HG03103 (cell line): ENCODE measurements at regions not wholly inside any gene's neighbourhood (a gene's known extent, or its start where the extent isn't known, plus 50 kb on each side); places are given as distances from the start of the nearest gene placed in this dataset.
"Not testable (repeated sequence)": the region's sequence is repeated elsewhere in the genome, so short reads cannot be mapped to it uniquely, and the experiment has no call there.

Experiments
- ATAC-seq: cut with Tn5 transposase; IDR thresholded peaks from one replicate; pipeline ENCODE4 v1.9.1; 2021; ENCODE audit warnings: low read depth; ENCODE audit not compliant: unreplicated experiment

DNA sequence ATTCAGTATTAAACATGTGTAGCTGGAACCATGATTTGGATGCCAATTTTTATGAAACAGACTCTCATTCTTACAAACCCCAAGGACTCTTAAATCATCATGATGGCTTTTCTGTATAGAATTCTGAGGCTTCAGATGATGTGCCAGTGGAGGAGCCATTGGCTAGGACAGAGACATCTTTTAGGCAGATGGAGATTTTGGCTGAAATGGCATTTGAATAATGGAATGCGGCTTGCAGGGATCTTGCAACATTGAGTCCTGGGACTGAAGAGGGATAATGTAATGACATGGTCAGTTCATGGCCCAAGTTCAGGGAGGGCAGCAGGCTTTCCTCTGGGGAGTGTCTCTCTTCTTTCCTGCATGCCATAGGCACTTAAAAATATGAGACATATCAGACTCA is 172.4 kb downstream of the ABCA8 start:
- no peak for ATAC-seq

DNA sequence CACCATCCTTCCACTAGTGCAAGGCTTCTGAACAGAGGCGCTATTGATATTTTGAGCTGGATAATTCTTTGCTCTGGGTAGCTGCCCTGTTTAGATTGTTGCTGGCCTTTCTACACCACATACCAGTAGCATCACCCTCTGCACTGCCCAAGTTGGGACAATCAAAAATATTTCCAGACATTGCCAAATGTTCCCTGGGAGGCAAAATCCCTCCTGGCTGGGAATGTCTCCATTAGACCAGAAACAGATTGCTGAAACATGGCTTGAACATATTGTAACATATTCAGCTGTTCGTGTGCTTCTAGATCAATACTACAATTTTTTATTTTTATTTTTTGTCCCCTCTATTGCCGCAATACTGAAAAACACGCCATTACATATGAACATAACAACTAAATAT is 174.6 kb downstream of the ABCA8 start:
- ATAC-seq = no peak

DNA sequence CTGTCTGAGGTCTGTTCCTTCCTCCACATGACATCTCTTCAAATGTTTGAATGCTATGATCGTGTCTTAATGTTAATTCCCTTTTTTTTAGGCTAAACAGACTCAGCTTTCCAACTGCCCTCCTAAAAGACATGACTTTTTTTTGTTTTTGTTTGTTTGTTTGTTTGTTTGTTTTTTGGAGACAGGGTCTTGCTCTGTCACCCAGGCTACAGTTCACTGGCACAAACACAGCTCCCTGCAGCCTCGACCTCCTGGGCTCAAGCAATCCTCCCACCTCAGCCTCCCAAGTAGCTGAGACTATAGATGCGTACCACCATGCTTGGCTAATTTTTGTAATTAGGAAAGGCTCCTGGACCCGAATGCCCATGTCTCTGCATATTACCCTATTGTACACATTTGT is 176.5 kb downstream of the ABCA8 start:
- no peak for ATAC-seq

DNA sequence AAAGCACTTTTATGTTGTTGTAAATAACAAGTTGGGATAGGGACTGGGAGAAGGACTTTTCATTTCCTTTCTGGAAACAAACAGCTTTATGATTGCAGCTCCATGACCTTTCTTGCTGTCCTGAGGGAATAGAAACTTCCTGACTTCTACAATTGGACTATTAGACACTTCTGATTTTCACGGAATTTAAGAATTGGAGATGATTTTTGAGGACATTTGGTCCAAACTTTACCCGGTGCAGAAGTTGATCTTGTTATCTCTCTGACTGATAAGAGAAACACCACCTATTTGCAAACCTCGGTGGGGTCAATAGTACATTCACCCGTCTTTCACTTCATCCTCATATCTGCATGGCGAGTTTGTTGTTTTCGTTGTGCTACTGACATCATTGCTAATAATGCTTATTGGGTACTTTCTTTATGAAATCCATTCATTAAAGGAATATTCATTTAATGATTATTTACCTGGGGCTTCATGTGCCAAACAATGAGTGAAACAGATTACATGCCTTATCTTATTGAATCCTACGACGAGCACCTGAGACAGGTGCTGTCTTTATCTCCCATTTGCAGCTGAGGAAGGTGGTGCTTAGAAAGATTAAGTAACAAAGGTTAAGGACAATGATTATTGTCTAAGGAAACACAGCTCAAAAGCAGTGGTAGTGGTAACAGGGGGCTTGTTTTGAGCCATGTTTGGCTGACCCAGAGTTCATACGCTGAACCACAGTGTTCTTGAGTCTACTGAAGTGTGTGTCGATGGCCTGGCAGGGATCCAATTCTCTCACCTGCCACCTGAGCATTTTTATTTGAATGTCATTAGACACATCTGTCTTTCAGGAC is 176.9 kb upstream of the FAM20A start:
- ATAC-seq = no peak

DNA sequence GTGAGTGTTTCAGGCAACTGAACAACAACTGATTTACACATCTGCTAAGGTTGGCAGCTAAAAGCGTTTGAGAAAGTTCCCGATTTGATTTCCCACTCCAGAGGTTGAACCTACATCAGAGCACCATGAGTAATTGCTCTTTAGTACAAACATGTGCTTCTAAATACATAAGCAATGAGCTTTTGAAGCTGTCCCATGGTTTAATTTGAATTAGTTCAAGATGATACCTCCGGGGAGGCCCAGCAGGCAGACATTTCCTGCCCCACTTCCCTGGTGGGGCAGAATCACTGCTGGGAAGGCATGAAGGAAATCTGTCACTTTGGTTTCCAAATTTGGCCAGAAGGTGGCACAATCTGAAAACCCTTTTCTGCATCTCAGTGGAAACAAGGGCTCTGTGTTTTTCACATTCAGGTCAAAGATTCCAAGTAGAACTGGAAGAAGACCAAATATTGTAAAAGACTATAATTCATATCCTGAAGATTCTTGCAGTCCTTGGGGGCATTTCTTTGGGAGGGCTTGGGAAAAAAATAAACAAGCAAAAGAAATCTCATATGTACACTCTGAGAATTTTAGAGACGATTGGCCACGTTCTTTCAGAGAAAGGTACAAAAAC is 176.2 kb upstream of the FAM20A start:
- ATAC-seq = peak; percentile 55

DNA sequence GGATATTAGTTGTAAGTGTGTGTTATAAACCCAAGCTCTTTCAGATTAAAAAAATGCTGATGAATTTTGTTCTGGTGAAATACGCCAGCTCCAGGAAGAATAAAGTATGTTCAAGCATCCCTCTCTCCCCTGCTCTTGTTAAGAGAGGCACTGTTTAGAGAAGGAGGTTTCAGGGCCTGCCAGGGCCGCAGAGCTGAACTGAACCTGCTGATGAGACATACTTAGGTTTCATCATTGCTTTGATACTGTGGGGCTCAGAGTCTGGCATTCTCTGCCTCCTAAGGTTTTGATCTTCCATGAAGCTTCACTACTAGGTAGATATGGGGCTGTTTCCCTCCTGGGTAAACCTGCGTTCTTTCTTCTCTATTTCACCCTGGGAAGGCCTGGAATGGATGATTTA is 175.3 kb upstream of the FAM20A start:
- ATAC-seq = no peak

DNA sequence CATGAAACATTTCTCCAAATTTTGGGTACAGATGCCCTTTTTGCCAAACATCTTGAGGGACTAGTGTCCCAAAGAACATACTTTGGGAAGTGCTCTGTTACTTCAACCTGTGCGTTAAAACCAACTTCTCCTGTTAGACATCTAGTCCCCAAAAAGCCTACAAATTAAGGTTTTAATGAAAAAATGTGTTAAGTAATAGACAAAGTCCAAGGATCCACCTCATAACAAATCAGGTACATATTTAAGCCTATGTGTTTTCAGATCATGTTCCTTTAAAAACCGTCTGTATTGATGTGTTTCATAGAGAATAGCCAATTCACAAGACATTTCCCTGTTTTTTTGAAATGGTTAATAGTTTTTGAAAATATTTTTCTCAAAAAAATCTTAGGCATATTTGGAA is 174.8 kb upstream of the FAM20A start:
- no peak for ATAC-seq

DNA sequence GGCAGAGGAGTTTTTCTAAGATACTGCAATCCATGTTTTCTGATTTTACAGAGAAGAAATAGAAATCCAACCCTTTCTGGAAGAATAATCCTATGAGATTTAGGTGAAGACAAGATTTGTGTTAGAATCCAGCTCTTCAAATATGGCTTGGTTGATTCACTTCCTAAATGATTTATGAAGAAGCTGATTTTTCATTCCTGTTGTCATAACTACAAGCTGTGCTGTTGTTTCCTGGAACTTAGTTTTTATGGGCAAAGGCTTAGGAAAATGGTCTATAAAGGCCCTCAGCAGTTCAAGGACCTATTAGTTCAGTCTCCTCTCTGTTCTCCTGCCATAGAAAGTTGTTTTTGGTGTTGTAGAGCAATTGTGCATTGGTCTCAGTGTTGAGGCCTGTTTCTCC is 174.2 kb upstream of the FAM20A start:
- no peak for ATAC-seq

DNA sequence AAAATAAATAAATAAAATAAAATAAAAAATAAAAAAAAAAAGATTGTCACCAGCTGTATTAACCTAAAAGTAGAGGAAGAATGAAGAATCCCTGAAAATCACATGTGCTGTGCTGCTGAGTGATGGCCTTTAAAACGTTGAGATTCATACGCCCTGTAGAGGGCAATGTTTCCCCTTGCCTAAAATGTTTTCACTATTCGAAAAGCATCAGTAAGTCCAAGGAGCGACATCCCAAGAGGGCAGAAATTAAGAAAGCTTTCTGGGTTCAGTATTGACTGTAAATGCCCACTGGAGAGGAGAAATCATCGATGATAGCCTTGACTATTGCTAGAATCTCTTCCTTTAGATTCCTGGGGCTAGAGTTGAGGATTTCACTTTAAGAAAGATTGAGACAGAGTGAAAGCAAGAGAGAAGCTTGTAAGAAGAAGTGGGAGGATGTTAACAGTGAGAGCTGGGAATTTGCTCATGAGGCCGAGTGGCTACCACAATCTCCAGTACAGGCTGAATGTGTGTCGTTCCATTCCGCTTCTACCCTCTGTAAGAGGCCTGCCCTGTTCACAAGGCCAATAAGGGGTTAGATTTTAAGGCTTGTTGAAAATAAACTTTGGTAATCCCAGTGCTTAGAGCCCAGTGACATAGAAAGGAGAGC is 170.8 kb upstream of the FAM20A start:
- peak; percentile 55 for ATAC-seq

DNA sequence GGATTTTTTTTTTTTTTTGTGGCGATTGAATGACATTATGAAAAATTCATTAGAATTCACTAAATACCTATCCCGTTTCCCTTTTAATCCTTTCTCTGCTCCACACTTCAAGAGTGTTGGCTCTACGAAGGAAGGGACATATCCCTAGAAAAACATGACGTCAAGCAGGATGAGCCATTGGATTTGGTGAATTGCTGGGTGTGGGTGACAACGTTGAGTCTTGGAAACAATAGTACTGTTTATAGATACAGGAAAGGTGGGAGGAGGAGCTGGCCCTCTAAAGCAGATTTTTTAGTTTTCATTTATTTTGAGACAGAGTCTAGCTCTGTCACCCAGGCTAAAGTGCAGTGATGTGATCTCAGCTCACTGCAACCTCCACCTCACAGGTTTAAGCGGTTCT is 167.6 kb upstream of the FAM20A start:
- ATAC-seq = no peak

DNA sequence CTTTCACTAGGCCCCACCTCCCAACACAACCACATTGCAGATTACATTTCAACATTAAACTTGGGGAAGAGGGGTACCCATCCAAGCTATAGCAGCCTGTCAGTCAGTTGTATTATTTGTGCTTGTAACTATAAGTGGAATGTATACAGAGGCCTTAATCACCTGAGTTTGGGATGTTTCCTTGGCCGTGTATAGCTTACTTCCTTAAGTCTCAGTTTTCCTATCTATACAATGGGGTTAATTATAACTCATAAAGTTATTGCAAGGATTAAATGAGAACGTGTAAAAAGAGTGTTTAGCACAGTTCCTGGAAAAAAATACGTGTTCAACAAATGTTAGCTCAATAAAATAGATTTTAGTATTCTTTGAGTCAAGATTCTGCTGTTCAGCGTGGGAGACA is 165.5 kb upstream of the FAM20A start:
- no peak for ATAC-seq

DNA sequence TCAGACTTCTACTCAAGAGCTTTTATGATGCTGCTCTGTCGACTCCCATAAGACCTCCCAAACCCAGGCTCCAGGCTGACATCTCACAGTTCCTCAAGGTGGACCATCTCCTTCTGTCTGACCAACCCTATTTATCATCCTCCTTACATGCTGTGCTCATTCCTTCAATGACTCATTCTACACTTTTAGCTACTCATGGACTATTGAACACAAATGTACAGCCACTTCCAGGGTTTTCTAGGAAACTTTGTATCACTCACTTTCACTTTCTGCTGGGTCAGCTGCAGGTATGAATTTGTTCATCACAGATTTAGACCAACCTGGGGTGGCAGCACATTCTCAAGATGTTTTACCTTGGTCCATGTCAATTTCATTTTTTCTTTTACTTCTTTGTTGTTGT is 162.4 kb upstream of the FAM20A start:
- no peak for ATAC-seq

DNA sequence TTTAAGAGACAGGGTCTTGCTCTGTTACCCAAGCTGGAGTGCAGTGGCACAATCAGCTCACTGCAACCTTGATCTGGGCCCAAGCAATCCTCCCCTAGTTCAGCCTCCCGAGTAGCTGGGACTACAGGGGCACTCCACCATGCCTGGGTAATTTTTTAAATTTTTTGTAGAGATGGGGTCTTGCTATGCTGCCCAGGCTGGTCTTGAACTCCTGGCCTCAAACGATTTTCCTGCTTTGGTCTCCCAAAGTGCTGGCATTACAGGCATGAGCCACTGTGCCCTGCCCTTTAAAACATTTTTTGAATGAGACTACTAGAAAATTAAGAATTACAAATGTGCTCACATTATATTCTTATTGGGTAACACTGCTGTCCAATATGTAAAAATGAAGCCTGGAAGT is 161.7 kb upstream of the FAM20A start:
- ATAC-seq = no peak

DNA sequence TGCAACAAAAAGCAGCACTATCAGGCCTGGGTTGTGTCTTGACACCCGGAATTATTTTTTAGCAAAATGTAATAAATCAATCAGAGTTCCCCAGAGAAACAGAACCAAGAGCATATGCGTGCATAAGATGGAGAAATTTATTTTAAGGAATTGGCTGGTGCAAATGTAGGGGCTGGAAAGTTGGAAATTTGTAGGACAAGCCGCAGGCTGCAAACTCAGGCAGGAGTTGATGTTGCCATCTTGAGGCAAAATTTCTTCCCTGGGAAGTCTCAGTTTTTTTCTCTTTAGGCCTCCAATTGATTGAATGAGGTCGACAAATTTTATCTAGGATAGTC is 158.9 kb upstream of the FAM20A start:
- ATAC-seq = no peak

DNA sequence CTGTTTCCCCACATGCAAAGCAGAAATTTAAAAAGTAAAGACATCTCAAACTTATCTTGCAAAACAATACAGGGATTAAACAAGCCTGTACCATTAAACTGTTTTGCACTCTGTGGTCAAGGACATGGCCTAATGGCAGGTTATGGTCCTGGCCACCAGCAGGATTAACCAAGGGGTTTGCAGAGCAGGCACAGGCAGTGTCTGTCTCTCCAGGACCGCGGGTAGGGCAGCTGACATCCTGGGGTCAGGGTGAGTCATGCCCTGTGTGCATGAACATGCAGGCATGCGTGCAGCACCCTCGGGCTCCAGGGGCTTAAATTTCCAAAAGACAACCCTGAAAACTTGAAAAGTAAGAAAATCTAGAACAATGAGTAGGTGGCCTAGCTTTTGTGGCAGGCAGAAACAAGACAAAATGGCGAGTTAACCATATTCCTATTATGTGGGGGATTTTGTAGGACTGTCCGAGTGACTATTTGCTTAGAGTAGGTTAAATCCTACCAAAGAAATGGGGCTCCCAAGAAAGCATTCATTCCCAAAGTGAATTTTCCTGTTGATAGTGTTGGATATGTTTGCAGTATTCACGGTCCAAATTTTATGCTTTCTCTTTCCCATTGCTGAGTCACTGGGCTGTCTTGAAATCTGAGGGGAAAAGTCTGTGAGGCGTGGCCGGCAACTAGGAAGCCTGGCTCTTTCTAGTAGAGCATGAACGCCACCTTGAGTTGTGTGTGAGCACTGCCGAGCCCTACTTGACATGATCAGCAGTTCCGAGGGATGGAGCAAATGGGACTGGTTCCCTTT is 158.4 kb upstream of the FAM20A start:
- ATAC-seq = peak; percentile 87

DNA sequence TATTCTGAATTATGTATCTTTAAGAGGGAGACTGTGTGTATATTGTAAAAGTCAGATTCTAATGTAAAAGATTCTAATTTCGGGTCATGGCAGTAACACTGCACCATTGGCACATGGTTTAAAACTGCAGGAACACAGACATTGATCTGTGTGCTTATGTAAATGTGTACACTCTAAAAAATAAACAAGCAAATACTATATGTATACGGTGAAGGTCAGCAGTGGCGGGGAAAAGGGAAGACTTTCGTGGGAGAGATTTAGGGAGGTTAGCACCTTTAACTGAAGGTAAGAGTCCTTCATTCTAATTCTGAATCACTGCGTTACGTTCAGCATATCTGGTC is 157.8 kb upstream of the FAM20A start:
- no peak for ATAC-seq

DNA sequence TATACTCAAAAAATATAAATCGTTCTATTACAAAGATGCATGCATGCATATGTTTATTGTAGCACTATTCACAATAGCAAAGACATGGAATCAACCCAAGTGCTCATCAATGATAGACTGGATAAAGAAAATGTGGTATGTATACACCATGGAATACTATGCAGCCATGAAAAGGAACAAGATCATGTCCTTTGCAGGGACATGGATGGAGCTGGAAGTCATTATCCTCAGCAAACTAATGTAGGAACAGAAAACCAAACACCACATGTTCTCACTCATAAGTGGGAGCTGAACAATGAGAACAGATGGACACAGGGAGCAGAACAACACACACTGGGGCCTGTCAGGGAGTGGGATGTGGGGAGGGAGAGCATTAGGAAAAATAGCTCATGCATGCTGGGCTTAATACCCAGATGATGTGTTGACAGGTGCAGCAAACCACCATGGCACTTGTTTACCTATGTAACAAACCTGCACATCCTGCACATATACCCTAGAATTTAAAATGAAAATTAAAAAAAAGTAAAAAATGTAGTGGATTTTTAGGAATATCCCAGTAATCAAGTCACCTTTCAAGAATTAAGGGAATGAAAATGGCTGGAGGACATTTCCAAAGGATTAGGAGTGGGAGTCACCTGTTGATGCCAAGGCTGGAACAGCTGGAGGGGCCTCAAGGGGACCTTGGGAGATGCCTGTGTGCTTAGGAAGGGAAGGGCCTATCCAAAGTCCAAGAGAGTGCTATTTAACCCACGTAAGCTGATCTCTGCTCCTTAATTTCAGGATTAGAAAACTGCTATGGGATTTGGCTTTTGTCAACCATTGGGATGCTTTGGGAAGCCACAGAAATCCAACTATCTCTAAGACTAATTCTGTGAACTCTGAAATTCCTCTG is 156.9 kb upstream of the FAM20A start:
- not testable (repeated sequence) for ATAC-seq

DNA sequence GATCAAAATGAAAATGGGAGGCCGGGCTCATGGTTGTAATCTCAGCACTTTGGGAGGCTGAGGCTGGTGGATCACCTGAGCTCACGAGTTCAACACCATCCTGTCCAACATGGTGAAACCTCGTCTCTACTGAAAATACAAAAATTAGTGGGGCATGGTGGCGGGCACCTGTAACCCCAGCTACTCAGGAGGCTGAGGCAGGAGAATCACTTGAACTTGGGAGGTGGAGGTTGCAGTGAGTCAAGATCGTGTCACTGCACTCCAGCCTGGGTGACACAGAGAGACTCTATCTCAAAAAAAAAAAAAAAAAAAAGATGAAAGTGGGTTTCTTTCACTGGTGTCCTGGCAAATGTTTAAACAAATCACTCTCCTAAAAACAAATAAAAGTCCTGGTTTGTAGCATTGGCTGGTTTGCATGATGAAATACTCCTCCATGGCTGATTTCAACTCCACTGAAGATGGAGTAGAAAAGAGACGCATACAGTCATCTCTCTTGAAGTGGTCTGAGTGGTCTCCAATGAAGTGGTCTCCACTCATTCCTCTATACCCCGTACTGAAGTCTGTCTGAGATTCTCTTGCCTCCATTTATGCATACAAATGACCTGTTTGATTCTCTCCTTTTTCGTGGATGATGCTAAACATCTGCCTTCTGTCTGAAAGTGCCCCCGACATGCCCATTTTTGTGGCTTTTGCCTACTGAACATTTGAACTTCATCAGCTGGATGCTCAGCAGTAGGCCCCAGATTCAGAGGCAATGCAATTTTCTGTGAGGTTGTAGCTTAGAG is 153.0 kb upstream of the FAM20A start:
- ATAC-seq = no peak

DNA sequence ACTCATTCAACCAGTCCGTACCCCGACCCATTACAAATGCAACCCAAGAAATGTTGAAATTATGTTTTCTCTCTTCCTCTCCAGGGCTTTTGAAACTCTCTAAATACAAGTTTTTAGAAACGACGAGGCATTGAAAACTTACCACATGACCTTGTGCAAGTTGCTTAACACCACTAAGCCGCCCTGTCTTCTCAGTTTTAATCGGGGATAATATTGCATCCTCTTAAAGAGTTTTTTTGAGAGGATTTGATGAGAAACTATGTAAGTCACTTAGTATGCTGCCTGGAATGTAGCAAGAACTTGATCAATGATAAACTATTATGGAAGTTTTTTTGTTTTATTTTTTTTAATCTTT is 149.0 kb upstream of the FAM20A start:
- ATAC-seq = no peak
